PC-9 (cell line): ENCODE measurements at regions not wholly inside any gene's neighbourhood (a gene's known extent, or its start where the extent isn't known, plus 50 kb on each side); places are given as distances from the start of the nearest gene placed in this dataset.

Source experiments
- EZH2 ChIP-seq: fragments of 200-600 bp; sonication (generic); IDR thresholded peaks from 2 replicates; pipeline ENCODE4 v1.8.0; 2017; ENCODE audit warnings: antibody characterized with exemption, low read depth
- TF ChIP-seq, protein P1 (sequence below): fragments of 200-600 bp; sonication (generic); conservative IDR thresholded peaks from 2 replicates; pipeline ENCODE4 v1.6.1; 2017; ENCODE audit warnings: mixed run types, antibody characterized with exemption, mild to moderate bottlenecking, moderate library complexity

DNA sequence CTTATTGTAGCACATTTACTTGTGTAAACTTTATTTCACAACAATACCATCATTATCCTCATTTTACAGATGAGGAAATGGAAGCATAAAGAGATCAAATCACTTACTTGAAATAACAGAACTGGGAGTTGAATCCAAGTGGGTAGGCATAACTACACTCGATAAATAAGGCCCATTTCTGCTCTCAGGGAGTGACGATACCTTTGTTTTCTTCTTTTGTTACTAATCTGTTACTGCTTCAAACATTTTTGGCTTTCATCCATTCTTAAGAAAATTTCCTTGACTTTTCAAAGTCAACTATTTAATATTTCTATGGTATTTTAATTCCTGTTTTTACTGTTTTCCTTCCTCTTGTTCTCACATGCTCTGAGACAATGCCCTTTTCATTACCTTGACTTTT, 201.6 kb downstream of the ATP23 start:
- TF ChIP-seq, protein P1, sequence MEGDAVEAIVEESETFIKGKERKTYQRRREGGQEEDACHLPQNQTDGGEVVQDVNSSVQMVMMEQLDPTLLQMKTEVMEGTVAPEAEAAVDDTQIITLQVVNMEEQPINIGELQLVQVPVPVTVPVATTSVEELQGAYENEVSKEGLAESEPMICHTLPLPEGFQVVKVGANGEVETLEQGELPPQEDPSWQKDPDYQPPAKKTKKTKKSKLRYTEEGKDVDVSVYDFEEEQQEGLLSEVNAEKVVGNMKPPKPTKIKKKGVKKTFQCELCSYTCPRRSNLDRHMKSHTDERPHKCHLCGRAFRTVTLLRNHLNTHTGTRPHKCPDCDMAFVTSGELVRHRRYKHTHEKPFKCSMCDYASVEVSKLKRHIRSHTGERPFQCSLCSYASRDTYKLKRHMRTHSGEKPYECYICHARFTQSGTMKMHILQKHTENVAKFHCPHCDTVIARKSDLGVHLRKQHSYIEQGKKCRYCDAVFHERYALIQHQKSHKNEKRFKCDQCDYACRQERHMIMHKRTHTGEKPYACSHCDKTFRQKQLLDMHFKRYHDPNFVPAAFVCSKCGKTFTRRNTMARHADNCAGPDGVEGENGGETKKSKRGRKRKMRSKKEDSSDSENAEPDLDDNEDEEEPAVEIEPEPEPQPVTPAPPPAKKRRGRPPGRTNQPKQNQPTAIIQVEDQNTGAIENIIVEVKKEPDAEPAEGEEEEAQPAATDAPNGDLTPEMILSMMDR: no peak
- TF ChIP-seq EZH2: no peak
